GM19463 (cell line): ENCODE measurements at regions not wholly inside any gene's neighbourhood (a gene's known extent, or its start where the extent isn't known, plus 50 kb on each side); places are given as distances from the start of the nearest gene placed in this dataset.
"Not testable (repeated sequence)": the region's sequence is repeated elsewhere in the genome, so short reads cannot be mapped to it uniquely, and the experiment has no call there.

Experiments used
- ATAC-seq: cut with Tn5 transposase; IDR thresholded peaks from one replicate; pipeline ENCODE4 v1.9.1; 2021; ENCODE audit warnings: mild to moderate bottlenecking, moderate library complexity; ENCODE audit not compliant: unreplicated experiment

DNA sequence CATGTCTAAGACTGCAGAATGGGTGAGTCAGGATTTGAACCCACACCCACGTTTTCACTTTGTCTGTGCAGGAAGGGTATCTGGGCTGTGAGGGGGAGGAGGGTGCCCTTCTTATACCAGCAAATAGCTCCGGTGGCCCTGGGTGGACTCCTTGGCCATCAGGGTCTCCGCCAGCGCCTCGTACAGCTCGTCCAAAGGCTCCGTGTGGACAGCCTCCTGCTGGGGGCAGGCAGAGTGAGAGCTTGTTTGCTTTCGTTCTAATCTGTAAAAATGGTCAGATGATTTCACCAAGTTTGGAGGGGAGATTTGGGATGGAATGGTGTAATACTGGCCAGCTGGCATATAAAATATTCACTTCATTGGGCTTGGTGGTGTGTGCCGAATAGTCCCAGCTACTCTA lies 111.7 kb upstream of the CCZ1B start:
- ATAC-seq = not testable (repeated sequence)

DNA sequence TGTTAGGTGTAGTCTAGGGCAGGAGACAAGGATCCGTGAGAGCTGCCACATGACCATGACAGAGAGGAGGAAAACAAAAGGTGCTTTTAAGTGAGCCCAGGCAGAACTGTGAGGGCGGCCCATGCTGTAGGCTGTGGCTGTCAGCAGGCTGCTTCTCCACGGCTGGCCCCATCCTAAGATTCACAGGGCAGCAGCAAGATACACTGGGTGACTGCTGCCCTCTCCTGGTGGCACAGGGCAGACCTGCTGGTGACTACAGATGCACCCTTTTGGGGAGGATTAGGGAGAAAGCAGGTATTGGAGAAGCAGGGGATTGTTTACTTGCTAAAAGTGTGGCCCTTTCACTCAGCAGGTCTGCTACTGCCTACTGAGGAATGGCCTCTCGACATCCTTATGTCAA lies 112.2 kb upstream of the CCZ1B start:
- not testable (repeated sequence) for ATAC-seq

DNA sequence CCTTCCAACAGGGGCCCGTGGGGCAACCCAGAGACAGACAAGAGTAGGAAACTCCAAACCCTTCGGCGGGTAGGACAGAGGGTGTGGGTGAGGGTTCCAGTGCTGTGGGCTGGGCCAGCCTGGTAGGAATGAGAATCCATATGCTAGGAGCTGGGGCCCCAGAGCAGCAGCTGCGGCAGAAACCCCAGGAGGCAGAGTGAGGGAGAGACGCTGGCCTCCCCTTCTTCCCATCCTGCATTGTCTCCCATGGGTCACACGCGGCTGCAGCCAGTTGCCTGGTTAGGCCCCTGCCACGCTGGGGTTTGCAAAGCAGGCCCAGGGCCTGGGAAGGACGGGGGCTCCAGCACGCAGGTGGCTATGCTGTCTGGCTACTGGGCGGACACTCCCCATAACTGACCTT lies 113.1 kb upstream of the CCZ1B start:
- ATAC-seq = not testable (repeated sequence)

DNA sequence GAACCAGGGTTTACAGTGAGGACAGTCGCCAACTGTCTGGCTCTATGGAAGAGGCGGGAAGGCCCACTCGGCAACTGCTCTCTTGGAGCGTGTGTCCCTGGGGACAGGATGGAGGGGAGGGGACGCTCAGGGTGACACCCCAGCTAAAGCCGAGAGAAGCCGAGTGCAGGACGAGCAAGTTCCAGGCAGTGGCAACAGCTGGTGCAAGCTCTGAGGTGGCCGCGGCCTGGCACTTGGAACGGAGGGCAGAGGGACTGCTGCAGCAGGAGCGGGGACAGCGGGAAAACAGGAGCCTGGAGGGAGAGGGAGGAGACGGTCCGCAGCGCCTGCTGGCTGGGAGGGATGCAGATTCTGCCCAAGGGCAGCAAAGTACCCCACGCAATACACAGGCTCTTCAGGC lies 113.8 kb upstream of the CCZ1B start:
- not testable (repeated sequence) for ATAC-seq

DNA sequence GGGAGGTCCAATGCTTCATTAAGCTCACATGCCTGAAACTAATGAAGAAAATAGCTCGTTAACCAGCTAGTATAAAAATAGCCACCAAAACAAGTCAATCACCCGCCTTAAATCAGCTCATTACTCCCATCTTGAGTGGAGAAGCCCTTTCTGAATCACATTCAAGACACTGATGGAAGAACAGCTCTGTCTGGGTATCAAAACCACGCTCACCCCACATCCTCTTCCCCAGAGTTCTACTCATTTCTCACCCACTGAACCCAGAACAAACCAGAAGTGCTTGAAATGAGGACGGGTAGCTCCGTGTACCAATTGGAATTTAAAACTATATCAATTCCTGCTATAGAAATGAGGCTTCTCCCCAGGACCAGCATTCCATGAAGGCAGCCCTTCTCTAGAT lies 120.8 kb upstream of the CCZ1B start:
- not testable (repeated sequence) for ATAC-seq

DNA sequence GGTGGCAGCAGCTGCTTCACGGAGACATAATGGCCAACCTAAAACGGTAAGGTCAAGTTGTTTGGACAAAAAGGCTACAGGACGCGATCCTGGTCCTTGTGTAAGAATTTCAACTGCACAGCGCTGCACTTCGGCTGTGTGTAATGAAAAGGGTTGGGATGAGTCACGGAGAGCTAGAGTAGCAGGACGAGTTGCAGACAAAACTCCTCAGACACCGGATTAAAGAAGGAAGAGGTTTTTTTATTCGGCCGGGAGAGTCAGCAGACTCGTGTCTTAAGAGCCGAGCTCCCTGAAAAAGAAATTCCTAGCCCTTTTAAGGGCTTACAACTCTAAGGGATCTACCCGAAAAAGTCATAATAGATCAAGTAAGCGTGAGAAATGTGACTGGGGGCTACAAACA lies 124.2 kb upstream of the CCZ1B start:
- ATAC-seq = not testable (repeated sequence)

DNA sequence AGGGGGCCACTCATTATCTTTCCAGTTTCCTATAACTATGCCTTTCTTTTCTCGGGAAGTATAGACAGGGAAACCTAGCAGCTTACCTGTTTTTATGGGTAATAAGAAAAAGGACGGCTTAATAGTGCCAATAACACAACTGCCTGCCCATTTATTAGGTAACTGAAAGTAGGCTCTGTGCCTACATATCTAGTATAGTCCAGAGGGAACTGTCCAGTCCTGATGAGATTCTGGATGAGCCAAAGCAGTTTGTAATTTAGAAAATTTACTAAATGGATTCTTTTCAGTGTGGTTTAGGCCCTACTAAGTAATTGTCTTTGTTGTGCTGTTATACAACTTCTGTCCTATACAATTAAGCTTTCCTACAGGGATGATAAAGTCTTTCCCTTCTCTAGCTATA lies 125.5 kb upstream of the CCZ1B start:
- ATAC-seq = not testable (repeated sequence)

DNA sequence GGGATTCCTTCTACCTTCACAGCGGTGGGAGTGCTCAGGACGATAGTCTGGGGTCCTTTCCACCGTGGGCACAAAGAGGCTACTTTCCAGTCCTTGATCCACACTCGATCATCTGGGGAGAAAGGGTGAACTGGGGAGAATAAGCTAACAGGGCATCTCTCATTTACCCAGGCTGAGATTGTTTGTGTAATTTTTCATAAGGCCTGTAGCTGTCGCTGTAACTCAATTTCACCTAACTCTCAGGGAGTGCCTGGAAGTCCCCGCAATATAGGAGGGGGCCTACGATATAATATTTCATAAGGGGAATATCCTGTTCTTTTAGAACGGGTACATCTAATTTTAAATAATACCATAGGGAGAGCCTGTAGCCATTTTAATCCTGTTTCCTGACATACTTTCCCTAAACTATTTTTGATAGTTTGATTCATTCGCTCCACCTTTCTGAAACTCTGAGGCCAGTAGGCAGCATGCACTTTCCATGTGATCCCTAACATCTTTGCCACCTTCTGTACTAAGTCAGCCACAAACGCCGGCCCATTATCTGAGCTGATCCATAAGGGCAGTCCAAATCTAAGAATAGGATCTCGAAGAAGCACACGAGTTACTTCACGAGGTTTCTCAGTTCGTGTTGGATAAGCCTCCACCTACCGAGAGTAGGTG lies 127.2 kb upstream of the CCZ1B start:
- not testable (repeated sequence) for ATAC-seq

DNA sequence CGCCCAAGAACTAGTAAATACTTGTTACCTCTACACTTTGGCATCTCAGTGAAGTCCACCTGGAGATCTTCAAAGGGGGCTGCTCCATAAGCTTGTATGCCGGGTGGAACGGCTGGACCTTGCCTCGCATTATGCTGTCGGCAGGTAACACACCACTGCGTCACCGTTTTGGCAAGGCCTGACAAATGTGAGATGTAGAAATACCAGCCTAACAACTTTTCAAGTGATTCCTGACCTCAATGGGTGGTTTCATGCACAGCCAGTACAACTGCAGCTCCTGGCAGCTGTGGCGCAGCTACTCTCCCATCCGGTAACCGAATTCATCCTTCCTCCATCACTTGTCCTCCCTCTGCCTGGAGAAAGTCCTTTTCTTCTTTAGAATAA lies 127.7 kb upstream of the CCZ1B start:
- ATAC-seq = not testable (repeated sequence)

DNA sequence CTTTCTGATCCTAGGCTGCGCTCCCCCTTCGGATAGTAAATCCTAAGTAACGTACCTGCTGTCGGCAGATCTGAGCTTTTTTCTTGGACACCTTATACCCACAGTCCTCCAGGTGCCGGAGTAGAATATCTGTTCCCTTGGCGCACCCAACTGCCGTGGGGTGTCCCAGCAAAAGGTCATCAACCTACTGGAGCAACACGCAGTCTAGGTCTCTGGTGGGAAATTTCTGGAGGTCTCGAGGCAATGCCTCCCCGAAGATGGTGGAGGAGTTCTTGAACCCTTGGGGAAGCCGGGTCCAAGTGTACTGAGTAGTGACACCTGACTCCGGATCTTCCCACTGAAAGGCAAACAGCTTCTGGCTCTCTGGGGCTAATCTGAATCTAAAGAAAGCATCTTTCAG lies 129.3 kb upstream of the CCZ1B start:
- not testable (repeated sequence) for ATAC-seq

DNA sequence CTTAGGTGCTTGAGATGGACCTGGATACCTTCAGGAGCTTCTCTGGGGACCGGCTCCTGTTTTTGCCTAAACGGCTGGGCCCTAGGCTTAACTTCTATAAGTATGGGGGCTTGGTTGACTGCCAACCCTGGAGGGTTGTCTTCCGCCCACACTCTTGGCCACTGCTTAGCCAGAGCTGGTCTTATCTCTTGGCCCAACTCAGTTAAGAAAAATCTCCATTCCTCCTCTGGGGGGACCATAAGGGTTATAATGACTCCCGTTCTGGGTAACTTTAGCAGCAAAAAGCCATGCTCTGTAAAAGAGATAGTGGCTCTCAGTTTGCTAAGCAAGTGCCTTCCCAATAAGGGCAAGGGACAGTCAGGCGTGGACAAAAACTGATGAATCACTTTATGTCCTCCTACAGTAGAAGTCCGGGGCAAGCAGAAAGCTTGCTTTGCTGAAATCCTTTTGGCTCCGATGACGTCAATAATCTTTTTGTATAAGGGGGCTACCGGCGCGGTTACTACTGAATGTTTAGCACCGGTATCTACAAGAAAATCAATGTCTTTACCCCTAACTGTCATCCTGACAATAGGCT lies 130.0 kb upstream of the CCZ1B start:
- not testable (repeated sequence) for ATAC-seq

DNA sequence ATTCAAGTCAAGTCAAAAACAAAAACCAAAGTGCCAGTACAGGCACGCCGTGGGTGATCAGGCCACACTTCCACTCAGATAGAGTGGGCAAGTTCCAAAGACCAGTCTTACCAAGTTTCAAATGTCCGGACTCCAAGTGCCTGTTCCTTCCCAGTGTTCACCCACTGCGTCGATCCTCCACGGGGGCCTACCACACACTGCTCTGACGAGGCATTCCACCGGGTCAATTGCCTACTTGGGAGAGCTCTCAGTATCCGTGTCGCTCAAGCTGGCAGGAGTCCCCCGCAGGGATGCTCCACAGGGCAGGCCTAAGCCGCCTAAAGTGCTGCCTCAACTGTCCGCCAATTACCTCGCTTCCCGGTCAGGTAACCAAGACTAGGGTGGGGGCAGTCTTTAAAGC lies 132.3 kb upstream of the CCZ1B start:
- ATAC-seq = not testable (repeated sequence)

DNA sequence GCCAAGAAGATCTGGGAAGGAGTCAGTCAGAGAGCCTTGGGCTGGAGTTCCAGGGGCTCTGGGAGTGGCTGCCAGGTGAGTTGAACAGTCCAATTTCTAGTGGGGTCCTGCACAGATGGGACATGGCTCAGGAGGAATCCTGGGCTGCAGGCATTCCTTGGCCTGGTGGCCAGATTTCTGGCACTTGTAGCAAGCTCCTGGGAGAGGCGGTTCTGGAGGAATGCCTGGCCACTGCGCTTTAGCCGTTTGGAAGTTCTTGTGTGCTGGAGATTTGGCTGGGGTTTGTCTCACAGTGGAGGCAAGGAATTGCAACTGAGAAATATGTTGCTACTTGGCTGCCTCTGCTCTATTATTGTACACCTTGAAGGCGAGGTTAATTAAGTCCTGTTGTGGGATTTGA lies 133.9 kb upstream of the CCZ1B start:
- ATAC-seq = not testable (repeated sequence)

DNA sequence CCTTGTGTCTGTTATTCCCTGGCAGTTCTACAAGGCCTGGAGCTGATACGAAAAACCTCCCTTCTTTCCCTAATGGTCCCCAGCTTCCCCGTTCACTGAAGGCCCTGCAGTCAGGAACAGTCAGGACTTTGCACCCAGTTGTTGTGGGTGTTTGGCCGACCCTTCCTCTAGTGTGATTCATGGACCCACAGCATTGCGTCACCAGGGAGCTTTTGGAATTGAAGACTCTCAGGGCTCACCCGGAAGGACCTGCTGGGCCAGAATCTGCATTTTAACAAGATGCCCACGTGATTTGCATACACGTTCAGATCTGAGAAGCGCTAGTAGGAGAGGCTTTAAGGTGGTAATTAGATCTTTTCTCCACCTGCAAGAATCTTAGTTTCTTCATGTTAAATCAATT lies 136.8 kb upstream of the CCZ1B start:
- ATAC-seq = not testable (repeated sequence)

DNA sequence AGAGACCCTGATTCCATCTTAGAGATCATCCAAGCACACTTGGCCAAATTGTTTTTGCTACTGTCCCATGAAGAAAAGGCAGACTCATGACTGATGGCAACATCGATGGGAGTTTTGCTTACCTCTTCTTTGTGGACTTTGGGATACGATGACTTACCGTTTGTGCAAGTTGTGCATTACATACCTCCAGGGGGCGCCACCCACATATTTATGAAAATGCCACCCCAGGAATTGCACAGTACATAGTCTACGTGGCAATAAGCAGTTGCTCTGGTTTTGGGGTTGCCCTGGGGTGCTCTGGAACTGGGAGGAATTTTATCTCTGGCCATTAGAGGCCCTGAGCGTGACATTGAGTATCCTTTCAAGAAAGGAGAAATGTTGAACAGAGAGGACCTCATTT lies 139.0 kb upstream of the CCZ1B start:
- ATAC-seq = not testable (repeated sequence)

DNA sequence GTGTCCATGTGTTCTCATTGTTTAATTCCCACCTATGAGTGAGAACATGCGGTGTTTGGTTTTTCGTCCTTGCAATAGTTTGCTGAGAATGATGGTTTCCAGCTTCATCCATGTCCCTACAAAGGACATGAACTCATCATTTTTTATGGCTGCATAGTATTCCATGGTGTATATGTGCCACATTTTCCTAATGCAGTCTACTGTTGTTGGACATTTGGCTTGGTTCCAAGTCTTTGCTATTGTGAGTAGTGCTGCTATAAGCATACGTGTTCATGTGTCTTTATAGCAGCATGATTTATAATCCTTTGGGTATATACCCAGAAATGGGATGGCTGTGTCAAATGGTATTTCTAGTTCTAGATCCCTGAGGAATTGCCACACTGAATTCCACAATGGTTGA lies 144.1 kb upstream of the CCZ1B start:
- not testable (repeated sequence) for ATAC-seq

DNA sequence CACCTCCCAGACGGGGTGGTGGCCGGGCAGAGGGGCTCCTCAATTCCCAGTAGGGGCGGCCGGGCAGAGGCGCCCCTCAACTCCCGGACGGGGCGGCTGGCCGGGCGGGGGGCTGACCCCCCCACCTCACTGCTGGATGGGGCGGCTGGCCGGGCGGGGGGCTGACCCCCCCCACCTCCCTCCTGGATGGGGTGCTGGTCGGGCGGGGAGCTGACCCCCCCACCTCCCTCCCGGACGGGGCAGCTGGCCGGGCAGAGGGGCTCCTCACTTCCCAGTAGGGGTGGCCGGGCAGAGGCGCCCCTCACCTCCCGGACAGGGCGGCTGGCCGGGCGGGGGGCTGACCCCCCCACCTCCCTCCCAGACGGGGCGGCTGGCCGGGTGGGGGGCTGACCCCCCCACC lies 148.8 kb upstream of the CCZ1B start:
- not testable (repeated sequence) for ATAC-seq

DNA sequence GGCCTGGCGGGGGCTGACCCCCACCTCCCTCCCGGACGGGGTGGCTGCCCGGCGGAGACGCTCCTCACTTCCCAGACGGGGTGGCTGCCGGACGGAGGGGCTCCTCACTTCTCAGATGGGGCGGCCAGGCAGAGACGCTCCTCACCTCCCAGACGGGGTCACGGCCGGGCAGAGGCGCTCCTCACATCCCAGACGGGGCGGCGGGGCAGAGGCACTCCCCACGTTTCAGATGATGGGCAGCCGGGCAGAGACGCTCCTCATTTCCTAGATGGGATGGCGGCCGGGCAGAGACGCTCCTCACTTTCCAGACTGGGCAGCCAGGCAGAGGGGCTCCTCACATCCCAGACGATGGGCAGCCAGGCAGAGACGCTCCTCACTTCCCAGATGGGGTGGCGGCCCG lies 149.3 kb upstream of the CCZ1B start:
- not testable (repeated sequence) for ATAC-seq

DNA sequence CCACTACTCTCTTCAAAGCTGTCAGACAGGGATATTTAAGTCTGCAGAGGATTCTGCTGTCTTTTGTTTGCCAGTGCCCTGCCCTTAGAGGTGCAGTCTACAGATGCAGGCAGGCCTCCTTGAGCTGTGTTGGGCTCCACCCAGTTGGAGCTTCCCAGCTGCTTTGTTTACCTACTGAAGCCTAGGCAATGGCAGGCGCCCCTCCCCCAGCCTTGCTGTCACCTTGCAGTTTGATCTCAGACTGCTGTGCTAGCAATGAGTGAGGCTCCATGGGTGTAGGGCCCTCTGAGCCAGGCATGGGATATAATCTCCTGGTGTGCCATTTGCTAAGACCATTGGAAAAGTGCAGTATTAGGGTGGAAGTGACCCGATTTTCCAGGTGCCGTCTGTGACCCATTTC lies 151.3 kb upstream of the CCZ1B start:
- ATAC-seq = not testable (repeated sequence)

DNA sequence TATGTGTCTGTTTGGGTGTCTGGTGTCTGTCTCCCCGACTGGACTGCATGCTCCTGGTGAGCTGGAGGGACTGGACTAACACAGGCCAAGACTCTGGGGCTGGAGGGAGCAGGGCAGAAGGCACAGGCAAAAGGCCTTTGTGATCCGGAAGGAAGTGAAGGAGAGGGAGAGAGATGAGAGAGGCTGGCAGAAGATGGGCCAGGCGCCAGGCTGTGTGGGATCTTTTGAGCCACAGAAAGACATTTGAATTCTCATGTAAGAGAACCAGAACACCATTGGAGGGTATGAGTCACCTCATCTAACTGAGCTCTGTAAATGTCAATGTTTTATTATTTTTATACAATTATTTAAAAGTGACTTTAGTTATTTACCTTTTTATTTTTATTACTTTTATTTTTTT lies 152.3 kb upstream of the CCZ1B start:
- ATAC-seq = not testable (repeated sequence)

DNA sequence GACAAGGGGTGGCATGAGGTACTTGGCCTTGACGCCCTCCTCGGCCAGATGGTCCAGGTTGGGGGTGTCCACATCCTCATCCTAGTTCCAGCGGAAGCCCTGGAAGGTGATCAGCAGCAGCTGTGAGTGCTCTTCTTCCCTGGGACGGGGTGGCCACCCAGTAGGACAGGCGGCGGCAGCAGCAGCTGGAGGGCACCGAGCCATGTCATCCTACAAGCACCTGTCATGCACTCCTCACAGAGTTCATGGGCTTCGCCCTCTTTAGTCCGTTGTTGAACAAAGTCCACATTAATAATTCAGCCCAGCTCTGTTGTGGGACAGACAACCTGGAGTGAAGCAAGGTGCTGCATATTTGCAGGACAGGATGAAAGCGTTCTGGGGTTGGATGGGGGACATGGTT lies 153.4 kb upstream of the CCZ1B start:
- not testable (repeated sequence) for ATAC-seq

DNA sequence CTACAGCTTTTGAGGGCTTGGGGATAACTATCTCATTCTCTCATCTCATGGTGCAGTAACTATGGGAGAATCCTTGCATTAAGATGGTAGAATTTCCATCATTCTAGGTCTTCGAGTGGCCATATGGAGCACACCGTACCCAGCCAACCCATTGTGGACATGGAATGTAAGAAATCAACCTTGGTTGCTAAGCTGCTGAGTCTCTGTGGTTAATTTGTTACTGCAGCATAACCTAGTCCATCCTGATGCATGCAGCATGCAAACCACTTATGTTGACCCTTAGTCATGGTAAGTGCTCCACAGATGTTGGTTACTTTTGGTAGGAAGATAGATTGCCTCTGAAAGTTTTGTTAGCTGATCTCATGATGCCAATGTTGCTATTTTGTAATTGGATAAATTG lies 156.3 kb upstream of the CCZ1B start:
- ATAC-seq = not testable (repeated sequence)

DNA sequence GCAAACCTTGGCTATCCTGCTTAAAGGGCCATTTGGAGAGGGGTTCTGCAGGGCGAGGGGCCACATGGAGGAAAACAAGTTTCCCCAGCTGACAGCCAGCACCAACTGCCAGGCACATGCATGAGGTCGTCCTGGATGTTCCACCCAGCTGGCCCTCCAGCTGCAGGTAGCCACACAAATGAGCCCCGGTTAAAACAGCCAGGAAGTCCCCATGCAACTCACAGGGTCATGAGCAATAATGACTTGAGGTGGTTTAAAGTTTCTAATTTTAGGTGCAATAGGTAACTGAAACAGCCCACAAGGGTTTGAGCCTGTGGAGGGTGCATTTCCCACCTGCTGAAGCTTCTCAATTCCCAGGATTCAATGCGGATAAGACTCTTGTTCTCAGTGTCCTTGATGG lies 160.8 kb upstream of the CCZ1B start:
- not testable (repeated sequence) for ATAC-seq
